Fibroblast of lung (primary cell): ENCODE measurements at regions not wholly inside any gene's neighbourhood (a gene's known extent, or its start where the extent isn't known, plus 50 kb on each side); places are given as distances from the start of the nearest gene placed in this dataset.

Source experiments
- EZH2 ChIP-seq: IDR thresholded peaks from 2 replicates; pipeline ENCODE4 v1.5.1; 2012; ENCODE audit warnings: low read length, control low read depth, mild to moderate bottlenecking; ENCODE audit errors: missing control alignments
- TF ChIP-seq, protein P1 (sequence below), 2 donors: IDR thresholded peaks in 1 of 2; conservative IDR thresholded peaks in 1 of 2; 1 replicate in 1 of 2; 2 replicates in 1 of 2; pipeline ENCODE4 v1.5.1; 2011 to 2012; ENCODE audit warnings: low read length in 2 of 2, control low read depth in 1 of 2, inconsistent platforms in 1 of 2, low read depth in 1 of 2, mild to moderate bottlenecking in 1 of 2

DNA sequence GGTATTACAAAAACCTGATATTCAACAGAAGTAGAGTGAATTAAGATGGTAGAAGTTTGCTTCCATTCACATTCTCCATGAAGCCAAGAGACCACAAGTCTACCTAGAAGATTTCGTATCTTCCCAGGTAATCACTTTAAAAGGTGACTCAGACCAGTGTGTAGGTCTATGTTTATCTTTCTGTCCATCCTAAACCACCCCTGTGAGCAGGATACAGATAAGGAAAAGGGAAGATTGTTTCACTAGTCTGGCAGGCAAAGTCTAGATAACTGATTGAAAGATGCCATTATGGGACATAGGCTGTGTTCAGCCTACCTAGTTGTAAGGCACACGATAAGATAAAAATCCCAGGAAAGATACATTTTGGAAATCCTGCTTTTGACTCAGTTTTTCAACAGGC, 244.3 kb upstream of the NWD2 start:
- TF ChIP-seq, protein P1, sequence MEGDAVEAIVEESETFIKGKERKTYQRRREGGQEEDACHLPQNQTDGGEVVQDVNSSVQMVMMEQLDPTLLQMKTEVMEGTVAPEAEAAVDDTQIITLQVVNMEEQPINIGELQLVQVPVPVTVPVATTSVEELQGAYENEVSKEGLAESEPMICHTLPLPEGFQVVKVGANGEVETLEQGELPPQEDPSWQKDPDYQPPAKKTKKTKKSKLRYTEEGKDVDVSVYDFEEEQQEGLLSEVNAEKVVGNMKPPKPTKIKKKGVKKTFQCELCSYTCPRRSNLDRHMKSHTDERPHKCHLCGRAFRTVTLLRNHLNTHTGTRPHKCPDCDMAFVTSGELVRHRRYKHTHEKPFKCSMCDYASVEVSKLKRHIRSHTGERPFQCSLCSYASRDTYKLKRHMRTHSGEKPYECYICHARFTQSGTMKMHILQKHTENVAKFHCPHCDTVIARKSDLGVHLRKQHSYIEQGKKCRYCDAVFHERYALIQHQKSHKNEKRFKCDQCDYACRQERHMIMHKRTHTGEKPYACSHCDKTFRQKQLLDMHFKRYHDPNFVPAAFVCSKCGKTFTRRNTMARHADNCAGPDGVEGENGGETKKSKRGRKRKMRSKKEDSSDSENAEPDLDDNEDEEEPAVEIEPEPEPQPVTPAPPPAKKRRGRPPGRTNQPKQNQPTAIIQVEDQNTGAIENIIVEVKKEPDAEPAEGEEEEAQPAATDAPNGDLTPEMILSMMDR (conservative IDR thresholded peaks at IDR 0.05 in 1 of 2, IDR thresholded peaks at IDR 0.05 in 1 of 2; ENCODE audit: low read depth in 1 of 2, low read length in 2 of 2) = no peak
- no peak for TF ChIP-seq EZH2
